Mesothelial cell of epicardium (in vitro differentiated cells): ENCODE measurements at regions not wholly inside any gene's neighbourhood (a gene's known extent, or its start where the extent isn't known, plus 50 kb on each side); places are given as distances from the start of the nearest gene placed in this dataset.

Experiments
- DNase-seq, 2 experiments: peaks; one replicate each; pipeline ENCODE4 v3.0.0; 2021; ENCODE audit warnings: low spot score in 2 of 2; ENCODE audit not compliant: unreplicated experiment in 2 of 2
- H3K27ac Mint-ChIP-seq: 2 replicates; pipeline ENCODE4 v1.8.0; 2021; ENCODE audit warnings: mixed read lengths
- H3K27me3 Mint-ChIP-seq: 2 replicates; pipeline ENCODE4 v1.8.0; 2021; ENCODE audit warnings: low read depth, mixed read lengths
- H3K36me3 Mint-ChIP-seq: 2 replicates; pipeline ENCODE4 v1.8.0; 2021; ENCODE audit warnings: mixed read lengths
- H3K4me1 Mint-ChIP-seq: 2 replicates; pipeline ENCODE4 v1.8.0; 2021; ENCODE audit warnings: mixed read lengths
- H3K4me3 Mint-ChIP-seq: 2 replicates; pipeline ENCODE4 v1.8.0; 2021; ENCODE audit warnings: mild to moderate bottlenecking, moderate library complexity, mixed read lengths
- H3K9me3 Mint-ChIP-seq: 2 replicates; pipeline ENCODE4 v1.8.0; 2021; ENCODE audit warnings: mixed read lengths
- CTCF ChIP-seq: fragments of 200-600 bp; sonication (generic); IDR thresholded peaks from one replicate; pipeline ENCODE4 v1.5.0; 2021; ENCODE audit warnings: antibody characterized with exemption; ENCODE audit not compliant: unreplicated experiment

- no peak for TF ChIP-seq CTCF
- no peak overlapping the region for H3K4me3 Mint-ChIP-seq
- no peaks in the 10 kb centered on the region for H3K36me3 Mint-ChIP-seq
- H3K27me3 Mint-ChIP-seq, result no peaks in the 10 kb centered on the region
- no peak for DNase-seq
- H3K27ac Mint-ChIP-seq, result peak overlapping the region; percentile 54
- H3K9me3 Mint-ChIP-seq, result peaks cover 13% of the 10 kb centered on the region
- H3K4me1 Mint-ChIP-seq, result peaks cover 38% of the 10 kb centered on the region
These were observed 377.3 kb upstream of the LRRC3B start for GRCh38 chr3:26245236-26245635.

GRCh38 chr3:26246901-26247300 is 375.7 kb upstream of the LRRC3B start:
- DNase-seq, result no peak
- Mint-ChIP-seq H3K4me1 (peaks cover 39% of the 10 kb centered on the region), H3K27me3 (no peaks in the 10 kb centered on the region), H3K27ac (no peak overlapping the region), H3K9me3 (peaks cover 16% of the 10 kb centered on the region), H3K4me3 (no peak overlapping the region), H3K36me3 (no peaks in the 10 kb centered on the region)
- no peak for TF ChIP-seq CTCF

- no peaks in the 10 kb centered on the region for H3K36me3 Mint-ChIP-seq
- peak overlapping the region; percentile 40 for H3K27ac Mint-ChIP-seq
- DNase-seq, result no peak
- H3K27me3 Mint-ChIP-seq, result no peaks in the 10 kb centered on the region
- peaks cover 39% of the 10 kb centered on the region for H3K4me1 Mint-ChIP-seq
- H3K4me3 Mint-ChIP-seq, result no peak overlapping the region
- H3K9me3 Mint-ChIP-seq, result peaks cover 13% of the 10 kb centered on the region
- no peak for TF ChIP-seq CTCF
These were observed 374.9 kb upstream of the LRRC3B start for GRCh38 chr3:26247712-26248111.

- H3K9me3 Mint-ChIP-seq, result peaks cover 4% of the 10 kb centered on the region
- H3K4me3 Mint-ChIP-seq, result no peak overlapping the region
- H3K27ac Mint-ChIP-seq, result no peak overlapping the region
- TF ChIP-seq CTCF, result no peak
- DNase-seq, result no peak
- no peaks in the 10 kb centered on the region for H3K27me3 Mint-ChIP-seq
- H3K36me3 Mint-ChIP-seq, result no peaks in the 10 kb centered on the region
- peaks cover 42% of the 10 kb centered on the region for H3K4me1 Mint-ChIP-seq
These were observed 370.6 kb upstream of the LRRC3B start for GRCh38 chr3:26252001-26252400.

DNA sequence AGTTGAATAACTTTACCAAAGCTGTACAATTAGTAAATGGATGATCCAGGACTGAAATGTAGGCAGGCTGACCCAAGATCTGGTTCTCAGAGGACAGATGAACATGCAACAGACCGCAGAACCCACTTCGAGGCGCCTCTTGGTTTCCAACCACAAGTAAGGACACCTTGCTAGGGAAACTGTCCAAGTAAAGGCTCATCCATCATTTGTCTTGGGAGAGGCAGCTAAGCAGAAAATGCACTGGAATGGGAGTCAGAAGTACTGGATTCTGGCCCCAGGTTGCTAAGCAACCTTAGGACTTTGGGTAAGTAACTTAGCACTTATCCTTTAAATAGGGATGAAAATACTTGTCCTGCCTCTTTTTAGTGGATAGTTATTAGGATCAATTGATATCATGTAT is 366.3 kb upstream of the LRRC3B start:
- TF ChIP-seq CTCF, result no peak
- Mint-ChIP-seq H3K27me3 (no peaks in the 10 kb centered on the region), H3K36me3 (no peaks in the 10 kb centered on the region), H3K9me3 (no peaks in the 10 kb centered on the region), H3K4me3 (no peak overlapping the region), H3K4me1 (peaks cover 30% of the 10 kb centered on the region), H3K27ac (no peak overlapping the region)
- no peak for DNase-seq

- no peak overlapping the region for H3K27ac Mint-ChIP-seq
- no peak for TF ChIP-seq CTCF
- H3K4me3 Mint-ChIP-seq, result no peak overlapping the region
- H3K9me3 Mint-ChIP-seq, result no peaks in the 10 kb centered on the region
- no peaks in the 10 kb centered on the region for H3K36me3 Mint-ChIP-seq
- no peak for DNase-seq
- peaks cover 30% of the 10 kb centered on the region for H3K4me1 Mint-ChIP-seq
- H3K27me3 Mint-ChIP-seq, result no peaks in the 10 kb centered on the region
These were observed 363.4 kb upstream of the LRRC3B start for GRCh38 chr3:26259176-26259575.
